SK-N-SH (cell line): ENCODE measurements at regions not wholly inside any gene's neighbourhood (a gene's known extent, or its start where the extent isn't known, plus 50 kb on each side); places are given as distances from the start of the nearest gene placed in this dataset.

Experiments used
- CTCF ChIA-PET: fragments of 300-600, 350-600 bp; formaldehyde crosslinking; extraction: SDS; loops from one replicate; lab custom pipeline; 2021; lab: Yijun Ruan, JAX
- POLR2A ChIA-PET: fragments of 350-600 bp; sonication (Branson Sonifier 250); formaldehyde crosslinking; extraction: SDS; loops from one replicate; lab custom pipeline; 2020; ENCODE audit warnings: antibody characterized with exemption, inconsistent platforms; lab: Yijun Ruan, JAX
- DNase-seq: peaks from one replicate; pipeline ENCODE4 v3.0.0; 2012
- H2AFZ ChIP-seq: fragments of 200-600 bp; sonication (generic); 2 replicates; pipeline ENCODE4 v1.8.1; 2016; ENCODE audit warnings: antibody characterized with exemption, mild to moderate bottlenecking, low read depth
- H3F3A ChIP-seq: fragments of 200-600 bp; sonication (generic); replicated peaks from 2 replicates; pipeline ENCODE3; 2016; ENCODE audit warnings: antibody characterized with exemption, mild to moderate bottlenecking; ENCODE audit not compliant: insufficient read depth
- H3K27ac ChIP-seq, 2 experiments: fragments of 200-500 bp in 1 of 2; fragments of 200-600 bp in 1 of 2; sonication (Bioruptor generic) in 1 of 2; sonication (generic), shearing (Covaris generic) in 1 of 2; 2 replicates each; pipeline versions ENCODE4 v1.5.1 to v1.6.1; 2014 to 2016; ENCODE audit warnings: low read depth in 2 of 2, inconsistent platforms in 1 of 2, low read length in 1 of 2, mild to moderate bottlenecking in 1 of 2, mixed read lengths in 1 of 2
- H3K27me3 ChIP-seq: fragments of 200-600 bp; sonication (generic), shearing (Covaris generic); 2 replicates; pipeline ENCODE4 v1.6.1; 2016; ENCODE audit warnings: mixed run types; ENCODE audit not compliant: insufficient read depth
- H3K36me3 ChIP-seq, 2 experiments: fragments of 200-500 bp in 1 of 2; fragments of 200-600 bp in 1 of 2; sonication (Bioruptor generic) in 1 of 2; sonication (generic) in 1 of 2; replicated peaks in 1 of 2; 2 replicates each; pipeline versions ENCODE3 to v1.5.1; 2014 to 2016; ENCODE audit warnings: low read length in 1 of 2, mild to moderate bottlenecking in 1 of 2; ENCODE audit not compliant: insufficient read depth in 2 of 2, control insufficient read depth in 1 of 2
- H3K4me1 ChIP-seq, 2 experiments: fragments of 200-500 bp in 1 of 2; fragments of 200-600 bp in 1 of 2; sonication (Bioruptor generic) in 1 of 2; sonication (generic), shearing (Covaris generic) in 1 of 2; 2 replicates each; pipeline versions ENCODE4 v1.5.1 to v1.6.1; 2014 to 2016; ENCODE audit warnings: low read depth in 1 of 2, low read length in 1 of 2, mixed run types in 1 of 2; ENCODE audit not compliant: insufficient read depth in 2 of 2, control insufficient read depth in 1 of 2
- H3K4me2 ChIP-seq: fragments of 200-600 bp; sonication (generic), shearing (Covaris generic); 2 replicates; pipeline ENCODE4 v1.6.1; 2017; ENCODE audit warnings: mixed run types
- H3K4me3 ChIP-seq, 2 experiments: fragments of 200-500 bp in 1 of 2; fragments of 200-600 bp in 1 of 2; sonication (Bioruptor generic) in 1 of 2; sonication (generic), shearing (Covaris generic) in 1 of 2; 2 replicates each; pipeline versions ENCODE4 v1.5.1 to v1.8.1; 2014 to 2016; ENCODE audit warnings: low read depth in 2 of 2, inconsistent platforms in 1 of 2, low read length in 1 of 2, mild to moderate bottlenecking in 1 of 2, mixed read lengths in 1 of 2, moderate library complexity in 1 of 2
- H3K79me2 ChIP-seq: fragments of 200-600 bp; sonication (generic); 2 replicates; pipeline ENCODE4 v1.8.1; 2017; ENCODE audit warnings: mild to moderate bottlenecking; ENCODE audit not compliant: insufficient read depth
- H3K9ac ChIP-seq: fragments of 200-600 bp; sonication (generic); 2 replicates; pipeline ENCODE4 v1.6.1; 2017; ENCODE audit warnings: mixed run types
- H3K9me2 ChIP-seq: fragments of 200-600 bp; sonication (generic); 2 replicates; pipeline ENCODE4 v1.6.1; 2017; ENCODE audit warnings: mixed run types
- H3K9me3 ChIP-seq: fragments of 200-600 bp; sonication (generic); 2 replicates; pipeline ENCODE4 v1.6.1; 2017; ENCODE audit warnings: mixed run types, mild to moderate bottlenecking, moderate library complexity
- H4K20me1 ChIP-seq: fragments of 200-600 bp; sonication (generic); 2 replicates; pipeline ENCODE4 v1.6.1; 2017; ENCODE audit warnings: mild to moderate bottlenecking, mixed run types; ENCODE audit not compliant: insufficient read depth
- EZH2phosphoT487 ChIP-seq: fragments of 200-600 bp; sonication (generic); IDR thresholded peaks from 2 replicates; pipeline ENCODE4 v1.6.1; 2017; ENCODE audit warnings: low read depth, mixed run types, mild to moderate bottlenecking, antibody characterized with exemption, moderate library complexity, borderline replicate concordance
- FOXJ3 ChIP-seq: sonication (generic); formaldehyde crosslinking; IDR thresholded peaks from 2 replicates; pipeline ENCODE4 v1.5.1; 2020; ENCODE audit warnings: mild to moderate bottlenecking, missing genetic modification reagents
- FOXM1 ChIP-seq: IDR thresholded peaks from 2 replicates; pipeline ENCODE4 v1.4.0; 2012; ENCODE audit warnings: low read depth, mild to moderate bottlenecking
- GABPA ChIP-seq: IDR thresholded peaks from 2 replicates; pipeline ENCODE4 v1.4.0; 2012; ENCODE audit warnings: low read depth, mild to moderate bottlenecking
- IRF3 ChIP-seq: fragments of 150-350 bp; IDR thresholded peaks from 2 replicates; pipeline ENCODE4 v1.6.1; 2016; ENCODE audit warnings: mild to moderate bottlenecking, low read depth, low read length
- NFIC ChIP-seq: IDR thresholded peaks from 2 replicates; pipeline ENCODE4 v1.4.0; 2012; ENCODE audit warnings: borderline replicate concordance
- NRF1 ChIP-seq: IDR thresholded peaks from 2 replicates; pipeline ENCODE4 v1.6.1; 2012; ENCODE audit warnings: low read depth, mild to moderate bottlenecking, low read length
- POLR2AphosphoS5 ChIP-seq: IDR thresholded peaks from 2 replicates; pipeline ENCODE4 v1.6.1; 2012; ENCODE audit warnings: low read depth, low read length
- SMC3 ChIP-seq: IDR thresholded peaks from 2 replicates; pipeline ENCODE4 v1.6.1; 2012; ENCODE audit warnings: low read depth, low read length, improper control_type of control experiment
- USF2 ChIP-seq: fragments of 150-350 bp; IDR thresholded peaks from 2 replicates; pipeline ENCODE4 v1.6.1; 2017; ENCODE audit warnings: antibody characterized with exemption, low read length, low read depth, borderline replicate concordance
- YY1 ChIP-seq: IDR thresholded peaks from 2 replicates; pipeline ENCODE4 v1.4.0; 2012; ENCODE audit warnings: low read depth, mild to moderate bottlenecking
- ZBTB33 ChIP-seq: IDR thresholded peaks from 2 replicates; pipeline ENCODE4 v1.4.0; 2012; ENCODE audit warnings: low read depth, borderline replicate concordance
- WGBS: methylation state at CpG from one replicate; pipeline ENCODE4 v1.1.6; 2017; ENCODE audit warnings: low lambda C conversion rate; 5-methylcytosine and 5-hydroxymethylcytosine counted together
- TF ChIP-seq, protein P1 (sequence below): IDR thresholded peaks from 2 replicates; pipeline ENCODE4 v1.4.0; 2012; ENCODE audit warnings: low read depth, borderline replicate concordance

GRCh38 chr3:147962408-147963164 is 553.4 kb downstream of the ZIC1 start:
- DNase-seq, result no peak
- no peaks in the 10 kb centered on the region for H3K9me3 ChIP-seq
- H3K27me3 ChIP-seq, result no peaks in the 10 kb centered on the region
- no peak overlapping the region for H3K4me2 ChIP-seq
- no peak overlapping the region for H3K27ac ChIP-seq
- H3K9ac ChIP-seq, result no peak overlapping the region
- H3K9me2 ChIP-seq, result no peaks in the 10 kb centered on the region
- H3K4me1 ChIP-seq, result peaks cover 0 to 3% of the 10 kb centered on the region in 2 experiments; a peak in 2 of 4 replicates
- H3K36me3 ChIP-seq, result no peaks in the 10 kb centered on the region
- no peak overlapping the region for H3K4me3 ChIP-seq
- no peak overlapping the region for H2AFZ ChIP-seq
- 70% methylated on average over 5 of the region's 5 CpGs for WGBS
- H3K79me2 ChIP-seq, result no peaks in the 10 kb centered on the region
- ChIA-PET POLR2A (no interaction called here), CTCF (no interaction called here)
- no peaks in the 10 kb centered on the region for H4K20me1 ChIP-seq
- no peaks in the 10 kb centered on the region for H3F3A ChIP-seq
- TF ChIP-seq FOXJ3 (no peak), NFIC (no peak), SMC3 (no peak), POLR2AphosphoS5 (no peak)

DNA sequence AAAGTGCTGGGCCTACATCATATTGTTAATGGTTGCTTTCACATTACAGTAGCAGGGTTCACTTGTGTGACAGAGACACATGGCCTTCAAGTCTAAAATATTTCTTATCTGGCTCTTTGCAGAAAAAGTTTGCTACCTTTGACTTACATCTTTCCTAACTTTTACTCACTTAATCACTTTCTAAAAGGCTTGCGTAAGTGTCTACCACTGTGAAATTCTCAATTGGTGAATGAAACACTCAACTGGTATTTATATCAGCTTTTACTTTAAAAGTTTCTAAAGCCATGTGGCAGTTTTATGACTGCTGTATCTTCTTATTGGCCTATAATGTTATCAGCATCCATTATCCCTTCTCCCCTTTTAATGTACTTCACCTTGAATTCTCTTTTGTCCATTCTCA is 554.5 kb downstream of the ZIC1 start:
- Histone ChIP-seq H3K27me3 (no peaks in the 10 kb centered on the region), H2AFZ (no peak overlapping the region), H3K9ac (no peak overlapping the region), H3K9me3 (no peaks in the 10 kb centered on the region), H3K36me3 (no peaks in the 10 kb centered on the region), H4K20me1 (no peaks in the 10 kb centered on the region), H3F3A (no peaks in the 10 kb centered on the region), H3K79me2 (no peaks in the 10 kb centered on the region), H3K4me1 (peaks cover 0 to 3% of the 10 kb centered on the region in 2 experiments; a peak in 2 of 4 replicates), H3K27ac (no peak overlapping the region), H3K9me2 (no peaks in the 10 kb centered on the region), H3K4me3 (no peak overlapping the region), H3K4me2 (no peak overlapping the region)
- DNase-seq, result no peak
- POLR2A ChIA-PET, result no interaction called here
- WGBS, result 100% methylated on average over 1 of the region's 1 CpG
- TF ChIP-seq FOXM1 (no peak), IRF3 (no peak), EZH2phosphoT487 (no peak), YY1 (no peak), NRF1 (no peak), ZBTB33 (no peak), USF2 (no peak), GABPA (no peak)
- TF ChIP-seq, protein P1, sequence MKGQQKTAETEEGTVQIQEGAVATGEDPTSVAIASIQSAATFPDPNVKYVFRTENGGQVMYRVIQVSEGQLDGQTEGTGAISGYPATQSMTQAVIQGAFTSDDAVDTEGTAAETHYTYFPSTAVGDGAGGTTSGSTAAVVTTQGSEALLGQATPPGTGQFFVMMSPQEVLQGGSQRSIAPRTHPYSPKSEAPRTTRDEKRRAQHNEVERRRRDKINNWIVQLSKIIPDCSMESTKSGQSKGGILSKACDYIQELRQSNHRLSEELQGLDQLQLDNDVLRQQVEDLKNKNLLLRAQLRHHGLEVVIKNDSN, result no peak
- CTCF ChIA-PET, result no interaction called here
